K562 (cell line): ENCODE measurements at regions not wholly inside any gene's neighbourhood (a gene's known extent, or its start where the extent isn't known, plus 50 kb on each side); places are given as distances from the start of the nearest gene placed in this dataset.

ENCODE experiments used
- EZH2 ChIP-seq: IDR thresholded peaks from 2 replicates; pipeline ENCODE4 v1.6.1; 2012; ENCODE audit warnings: low read depth, mild to moderate bottlenecking, inconsistent platforms, low read length, borderline replicate concordance
- IRF2 ChIP-seq: sonication (generic); formaldehyde crosslinking; IDR thresholded peaks from 2 replicates; pipeline ENCODE4 v1.8.1; 2022; ENCODE audit warnings: mild to moderate bottlenecking, missing genetic modification reagents
- MAZ ChIP-seq, 2 experiments: fragments of 450-650 bp in 1 of 2; sonication (generic) in 1 of 2; formaldehyde crosslinking; IDR thresholded peaks in 1 of 2; conservative IDR thresholded peaks in 1 of 2; 2 replicates each; pipeline versions ENCODE4 v1.4.0 to v1.5.0; 2020; ENCODE audit warnings: mild to moderate bottlenecking in 1 of 2, missing genetic modification reagents in 1 of 2
- NKRF ChIP-seq: fragments of 450-650 bp; IDR thresholded peaks from 2 replicates; pipeline ENCODE4 v1.6.1; 2016; ENCODE audit warnings: borderline replicate concordance
- POLR2AphosphoS5 ChIP-seq: IDR thresholded peaks from 2 replicates; pipeline ENCODE4 v1.6.1; 2011; ENCODE audit warnings: mild to moderate bottlenecking, low read depth, low read length, moderate library complexity; ENCODE audit not compliant: control insufficient read depth, insufficient read depth
- ZNF232 ChIP-seq: sonication (generic); formaldehyde crosslinking; IDR thresholded peaks from 2 replicates; pipeline ENCODE4 v1.8.0; 2022; ENCODE audit warnings: mild to moderate bottlenecking, missing genetic modification reagents
- ZNF583 ChIP-seq: fragments of 250-450 bp; sonication (Bioruptor Pico); IDR thresholded peaks from 2 replicates; pipeline ENCODE4 v1.4.0; 2020
- TF ChIP-seq, protein P1 (sequence below), 3 experiments: IDR thresholded peaks in 2 of 3; conservative IDR thresholded peaks in 1 of 3; 2 replicates each; pipeline ENCODE4 v1.5.1; 2011 to 2012; ENCODE audit warnings: low read length in 3 of 3, mild to moderate bottlenecking in 3 of 3, control low read depth in 2 of 3, improper control_type of control experiment in 1 of 3, inconsistent platforms in 1 of 3, low read depth in 1 of 3, mixed read lengths in 1 of 3, moderate library complexity in 1 of 3; ENCODE audit not compliant: insufficient read depth in 2 of 3
- TF ChIP-seq, protein P2 (sequence below), 2 experiments: fragments of 450-650 bp in 1 of 2; sonication (generic) in 1 of 2; formaldehyde crosslinking; conservative IDR thresholded peaks; 2 replicates each; pipeline versions ENCODE4 v1.4.0 to v1.8.1; 2020 to 2022; ENCODE audit warnings: mild to moderate bottlenecking in 1 of 2, missing genetic modification reagents in 1 of 2

DNA sequence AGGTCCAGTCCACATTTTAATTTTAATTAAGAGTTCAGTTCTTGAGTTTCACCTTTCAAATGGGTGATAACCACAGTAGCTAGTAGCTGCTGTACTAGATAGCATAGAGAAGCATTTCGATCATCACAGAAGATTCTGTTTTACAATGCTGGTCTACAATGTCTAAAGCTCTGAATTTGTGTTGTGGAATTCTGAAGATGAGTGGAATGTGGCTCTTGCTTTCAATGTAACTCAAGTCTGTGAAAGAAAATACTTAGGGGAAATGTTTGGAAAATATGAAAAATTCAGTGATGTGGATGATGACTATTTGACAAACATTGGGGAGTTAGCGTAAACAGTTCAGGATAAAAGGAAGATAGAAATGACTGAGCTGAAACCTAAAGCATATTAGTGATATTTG, 139.4 kb downstream of the GNAT3 start:
- TF ChIP-seq EZH2 (no peak), MAZ (CRISPR knock-in tag; conservative IDR thresholded peaks at IDR 0.05 in 1 of 2, IDR thresholded peaks at IDR 0.05 in 1 of 2) (no peak), NKRF (no peak), IRF2 (no peak), ZNF232 (no peak), ZNF583 (CRISPR knock-in tag) (no peak), POLR2AphosphoS5 (no peak)
- TF ChIP-seq, protein P1, sequence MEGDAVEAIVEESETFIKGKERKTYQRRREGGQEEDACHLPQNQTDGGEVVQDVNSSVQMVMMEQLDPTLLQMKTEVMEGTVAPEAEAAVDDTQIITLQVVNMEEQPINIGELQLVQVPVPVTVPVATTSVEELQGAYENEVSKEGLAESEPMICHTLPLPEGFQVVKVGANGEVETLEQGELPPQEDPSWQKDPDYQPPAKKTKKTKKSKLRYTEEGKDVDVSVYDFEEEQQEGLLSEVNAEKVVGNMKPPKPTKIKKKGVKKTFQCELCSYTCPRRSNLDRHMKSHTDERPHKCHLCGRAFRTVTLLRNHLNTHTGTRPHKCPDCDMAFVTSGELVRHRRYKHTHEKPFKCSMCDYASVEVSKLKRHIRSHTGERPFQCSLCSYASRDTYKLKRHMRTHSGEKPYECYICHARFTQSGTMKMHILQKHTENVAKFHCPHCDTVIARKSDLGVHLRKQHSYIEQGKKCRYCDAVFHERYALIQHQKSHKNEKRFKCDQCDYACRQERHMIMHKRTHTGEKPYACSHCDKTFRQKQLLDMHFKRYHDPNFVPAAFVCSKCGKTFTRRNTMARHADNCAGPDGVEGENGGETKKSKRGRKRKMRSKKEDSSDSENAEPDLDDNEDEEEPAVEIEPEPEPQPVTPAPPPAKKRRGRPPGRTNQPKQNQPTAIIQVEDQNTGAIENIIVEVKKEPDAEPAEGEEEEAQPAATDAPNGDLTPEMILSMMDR (IDR thresholded peaks at IDR 0.05 in 2 of 3, conservative IDR thresholded peaks at IDR 0.05 in 1 of 3; ENCODE audit: insufficient read depth in 2 of 3, low read depth in 1 of 3, low read length in 3 of 3) = no peak
- TF ChIP-seq, protein P2, sequence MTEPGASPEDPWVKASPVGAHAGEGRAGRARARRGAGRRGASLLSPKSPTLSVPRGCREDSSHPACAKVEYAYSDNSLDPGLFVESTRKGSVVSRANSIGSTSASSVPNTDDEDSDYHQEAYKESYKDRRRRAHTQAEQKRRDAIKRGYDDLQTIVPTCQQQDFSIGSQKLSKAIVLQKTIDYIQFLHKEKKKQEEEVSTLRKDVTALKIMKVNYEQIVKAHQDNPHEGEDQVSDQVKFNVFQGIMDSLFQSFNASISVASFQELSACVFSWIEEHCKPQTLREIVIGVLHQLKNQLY (CRISPR knock-in tag; conservative IDR thresholded peaks at IDR 0.05) = no peak
